Mucosa of stomach (tissue), 1 donor: ENCODE measurements at regions not wholly inside any gene's neighbourhood (a gene's known extent, or its start where the extent isn't known, plus 50 kb on each side); places are given as distances from the start of the nearest gene placed in this dataset.

Experiments used
- H3K27me3 ChIP-seq: one replicate; pipeline ENCODE4 v1.7.0; 2013; ENCODE audit warnings: mild to moderate bottlenecking, low read length; ENCODE audit not compliant: control insufficient read depth, insufficient read depth
- H3K36me3 ChIP-seq: one replicate; pipeline ENCODE4 v1.7.0; 2013; ENCODE audit warnings: low read length; ENCODE audit not compliant: control insufficient read depth, insufficient read depth
- H3K4me1 ChIP-seq: one replicate; pipeline ENCODE4 v1.7.0; 2013; ENCODE audit warnings: mild to moderate bottlenecking, low read length; ENCODE audit not compliant: control insufficient read depth, insufficient read depth
- H3K4me3 ChIP-seq: one replicate; pipeline ENCODE4 v1.7.0; 2013; ENCODE audit warnings: low read length
- H3K9ac ChIP-seq: one replicate; pipeline ENCODE4 v1.7.0; 2013; ENCODE audit warnings: mild to moderate bottlenecking, low read length, moderate library complexity
- H3K9me3 ChIP-seq: one replicate; pipeline ENCODE4 v1.7.0; 2013; ENCODE audit warnings: mild to moderate bottlenecking, low read length, moderate library complexity; ENCODE audit not compliant: control insufficient read depth
- donor health status: Pancreatic carcinoma.

DNA sequence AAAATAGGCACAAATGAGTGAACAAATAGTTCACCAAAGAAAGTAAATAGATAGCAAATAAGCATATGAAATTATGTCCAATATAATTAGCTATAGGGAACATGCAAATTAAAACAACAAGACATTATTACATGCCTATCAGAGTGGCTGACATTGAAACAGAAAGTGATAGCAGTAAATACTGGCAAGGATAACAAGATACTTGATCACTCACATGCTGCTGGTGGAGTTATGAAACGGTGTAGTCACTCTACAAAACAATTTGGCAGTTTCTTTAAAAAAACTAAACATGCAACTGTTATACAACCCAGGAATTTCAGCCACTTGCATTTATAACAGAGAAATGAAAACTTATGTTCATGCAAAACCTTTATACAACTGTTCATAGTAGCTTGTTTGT, 439.2 kb upstream of the ACVR2A start:
- Histone ChIP-seq H3K27me3 (no peaks in the 10 kb centered on the region), H3K4me1 (no peaks in the 10 kb centered on the region), H3K36me3 (no peaks in the 10 kb centered on the region), H3K9me3 (no peaks in the 10 kb centered on the region), H3K4me3 (no peak overlapping the region), H3K9ac (no peak overlapping the region)

DNA sequence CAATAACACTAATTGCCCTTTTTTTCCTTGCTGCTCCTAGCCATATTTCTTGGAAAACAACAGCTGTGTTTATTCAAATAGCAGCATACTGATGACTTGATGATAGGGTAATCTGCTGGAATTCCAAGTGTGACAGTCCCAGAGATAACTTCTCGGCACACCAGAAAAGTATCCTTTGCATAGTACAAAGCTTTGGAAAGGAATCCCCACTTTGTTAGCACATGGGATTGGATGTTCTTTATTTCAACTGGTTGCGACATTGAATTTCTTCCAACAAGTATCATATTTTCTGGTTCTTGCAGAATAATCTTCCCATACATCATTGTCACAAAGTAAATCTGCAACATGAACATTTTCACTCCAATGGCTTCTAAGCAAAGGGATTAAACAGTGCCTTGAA, 445.8 kb upstream of the ACVR2A start:
- no peak overlapping the region for H3K9ac ChIP-seq
- H3K4me1 ChIP-seq = no peaks in the 10 kb centered on the region
- H3K9me3 ChIP-seq = no peaks in the 10 kb centered on the region
- H3K27me3 ChIP-seq = no peaks in the 10 kb centered on the region
- no peaks in the 10 kb centered on the region for H3K36me3 ChIP-seq
- no peak overlapping the region for H3K4me3 ChIP-seq

DNA sequence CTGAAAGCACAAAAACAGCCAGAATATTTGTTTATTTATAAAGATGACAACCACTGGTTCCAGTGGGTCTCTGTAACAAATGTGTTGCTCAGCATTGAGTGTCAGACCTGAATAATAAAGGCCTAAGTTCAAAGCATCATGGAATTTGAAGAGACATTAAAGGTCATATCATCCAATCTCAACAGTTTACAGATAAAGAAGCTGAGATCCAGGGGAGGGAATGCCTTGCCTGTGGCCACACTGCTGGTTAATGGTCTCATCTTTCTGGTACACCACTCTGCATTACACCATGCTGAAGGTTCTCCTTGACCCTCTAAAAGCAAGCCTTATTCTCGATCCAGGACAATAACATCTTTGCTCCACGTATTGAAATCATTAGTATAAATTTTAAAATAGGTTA, 446.5 kb upstream of the ACVR2A start:
- H3K9ac ChIP-seq = no peak overlapping the region
- no peaks in the 10 kb centered on the region for H3K36me3 ChIP-seq
- H3K4me1 ChIP-seq = no peaks in the 10 kb centered on the region
- no peaks in the 10 kb centered on the region for H3K27me3 ChIP-seq
- no peaks in the 10 kb centered on the region for H3K9me3 ChIP-seq
- H3K4me3 ChIP-seq = no peak overlapping the region

DNA sequence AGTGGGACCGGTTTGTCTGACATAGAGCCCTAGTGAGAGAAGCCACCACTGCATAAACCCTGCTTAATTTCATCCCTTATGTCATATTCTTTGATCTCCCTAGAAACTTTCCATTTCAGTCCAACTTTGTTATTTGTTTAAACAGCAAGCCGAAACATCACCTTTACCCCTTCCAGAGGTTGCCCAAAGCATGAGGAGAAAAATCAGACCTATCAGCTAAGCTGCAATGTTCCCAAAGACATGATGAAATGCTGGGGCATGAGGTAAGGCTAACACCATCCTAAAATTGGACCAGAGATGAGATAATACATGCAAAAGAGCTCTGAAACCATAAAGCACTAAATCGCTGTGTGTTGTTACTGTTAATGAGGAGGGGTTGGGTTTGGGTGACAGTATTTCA, 447.9 kb upstream of the ACVR2A start:
- Histone ChIP-seq H3K4me1 (no peaks in the 10 kb centered on the region), H3K9me3 (no peaks in the 10 kb centered on the region), H3K9ac (no peak overlapping the region), H3K4me3 (no peak overlapping the region), H3K27me3 (no peaks in the 10 kb centered on the region), H3K36me3 (no peaks in the 10 kb centered on the region)

DNA sequence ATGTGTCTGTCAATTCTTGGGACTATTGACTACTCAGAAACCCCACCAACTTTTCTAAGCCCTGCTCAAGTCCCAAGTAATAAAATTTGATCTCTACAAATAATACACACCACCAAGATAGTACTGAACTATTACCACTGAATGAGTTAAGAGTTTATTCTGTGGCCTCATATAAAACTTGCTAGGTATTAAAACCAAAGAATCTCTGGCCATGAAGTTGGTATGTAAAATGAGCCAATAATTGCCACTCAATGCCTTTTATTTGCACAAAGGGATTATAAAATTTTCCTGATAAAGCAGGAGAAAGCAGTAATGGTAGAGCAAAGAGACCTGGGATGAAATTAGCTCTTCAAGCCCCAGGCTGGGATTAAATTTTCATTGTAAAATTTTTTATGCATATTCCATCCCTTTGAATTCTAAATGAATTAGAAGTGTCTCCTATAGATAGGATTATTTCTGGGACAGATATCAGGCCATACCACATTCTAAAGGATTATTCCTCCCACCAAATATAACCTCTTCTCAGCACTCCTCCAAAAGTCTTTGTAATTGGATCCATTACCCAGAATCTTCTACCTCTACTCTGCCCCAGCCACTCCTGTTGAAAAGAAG, 450.5 kb upstream of the ACVR2A start:
- H3K36me3 ChIP-seq = no peaks in the 10 kb centered on the region
- H3K4me3 ChIP-seq = no peak overlapping the region
- no peaks in the 10 kb centered on the region for H3K9me3 ChIP-seq
- no peaks in the 10 kb centered on the region for H3K27me3 ChIP-seq
- no peak overlapping the region for H3K9ac ChIP-seq
- no peaks in the 10 kb centered on the region for H3K4me1 ChIP-seq

DNA sequence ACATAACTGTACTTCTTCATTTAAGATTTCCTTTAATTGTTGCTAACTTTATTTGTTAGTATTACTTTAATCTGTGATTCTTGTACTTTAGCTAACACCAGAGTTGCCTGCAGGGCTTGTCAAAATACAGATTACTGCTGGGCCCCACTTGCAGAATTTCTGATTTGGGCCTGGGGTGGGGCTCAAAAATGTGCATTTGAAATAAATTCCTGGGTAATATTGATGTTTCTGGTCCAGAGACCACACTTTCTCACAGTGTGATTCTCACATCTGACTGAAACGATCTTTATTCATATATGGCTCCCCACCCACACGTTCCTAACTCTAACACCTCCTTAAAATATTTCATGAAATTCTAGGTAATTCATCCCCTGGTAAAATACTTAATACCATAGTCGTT, 452.6 kb upstream of the ACVR2A start:
- Histone ChIP-seq H3K4me3 (no peak overlapping the region), H3K27me3 (no peaks in the 10 kb centered on the region), H3K4me1 (no peaks in the 10 kb centered on the region), H3K36me3 (no peaks in the 10 kb centered on the region), H3K9ac (no peak overlapping the region), H3K9me3 (no peaks in the 10 kb centered on the region)

DNA sequence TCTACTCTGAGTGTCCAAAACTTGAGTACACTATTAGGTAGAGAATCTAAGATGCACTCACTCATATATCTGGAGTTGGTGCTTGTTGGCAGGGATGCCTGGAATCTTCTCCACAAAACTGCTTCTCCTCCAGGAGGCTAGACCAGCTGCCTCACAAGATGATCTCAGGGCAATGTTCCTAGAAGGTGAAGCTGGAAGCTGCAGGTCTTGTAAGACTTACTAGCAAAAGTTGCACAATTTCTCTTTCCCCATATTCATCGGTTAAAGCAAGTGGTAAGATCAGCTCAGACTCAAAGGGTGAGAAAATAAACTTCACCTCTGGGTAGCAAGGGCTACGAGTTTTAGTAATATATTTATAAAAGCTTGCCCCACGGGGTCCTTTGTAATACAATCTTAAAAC, 454.4 kb upstream of the ACVR2A start:
- no peak overlapping the region for H3K9ac ChIP-seq
- H3K36me3 ChIP-seq = no peaks in the 10 kb centered on the region
- H3K27me3 ChIP-seq = no peaks in the 10 kb centered on the region
- no peak overlapping the region for H3K4me3 ChIP-seq
- no peaks in the 10 kb centered on the region for H3K4me1 ChIP-seq
- no peaks in the 10 kb centered on the region for H3K9me3 ChIP-seq

DNA sequence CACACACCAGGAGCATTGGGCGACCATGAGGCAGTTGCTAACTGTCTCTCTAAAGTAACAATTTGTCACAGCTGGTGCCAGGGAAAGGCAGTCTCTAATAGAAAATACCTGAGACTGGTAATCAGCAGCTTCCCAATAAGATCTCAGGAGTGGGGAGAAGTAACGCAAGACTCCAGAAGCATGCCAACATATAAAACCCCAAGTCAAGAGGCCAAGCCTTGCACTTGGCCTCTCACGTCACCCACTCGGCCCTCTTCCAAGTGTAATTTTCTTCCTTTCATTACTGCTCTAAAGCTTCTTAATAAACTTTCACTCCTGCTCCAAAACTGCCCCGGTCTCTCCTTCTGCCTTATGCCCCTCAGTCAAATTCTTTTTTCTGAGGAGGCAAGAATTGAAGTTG, 455.6 kb upstream of the ACVR2A start:
- Histone ChIP-seq H3K36me3 (no peaks in the 10 kb centered on the region), H3K4me3 (no peak overlapping the region), H3K9me3 (no peaks in the 10 kb centered on the region)

DNA sequence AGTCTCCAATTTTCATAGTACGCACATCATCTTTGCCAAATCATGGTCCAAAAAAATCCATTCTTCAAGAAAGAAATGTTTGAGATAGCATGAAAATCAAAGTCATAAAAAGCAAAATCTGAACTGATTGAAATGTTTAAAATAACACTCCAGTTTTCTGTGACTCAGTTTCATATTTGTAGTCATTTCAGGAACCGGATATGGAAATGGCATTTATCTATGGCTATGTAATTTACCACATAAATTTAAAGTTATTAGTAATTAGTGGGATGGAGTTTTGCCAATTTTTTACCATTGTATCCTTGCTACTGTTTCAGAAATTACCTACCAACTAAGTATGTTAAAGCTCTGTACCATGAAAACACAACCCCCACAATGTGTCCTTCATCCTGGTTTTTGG, 456.6 kb upstream of the ACVR2A start:
- no peaks in the 10 kb centered on the region for H3K27me3 ChIP-seq
- no peak overlapping the region for H3K9ac ChIP-seq
- no peaks in the 10 kb centered on the region for H3K9me3 ChIP-seq
- no peak overlapping the region for H3K4me3 ChIP-seq
- H3K36me3 ChIP-seq = no peaks in the 10 kb centered on the region
- H3K4me1 ChIP-seq = no peaks in the 10 kb centered on the region

More for the DNA sequence above, 455.6 kb upstream of the ACVR2A start:
- Histone ChIP-seq H3K9ac (no peak overlapping the region), H3K27me3 (no peaks in the 10 kb centered on the region), H3K4me1 (no peaks in the 10 kb centered on the region)

DNA sequence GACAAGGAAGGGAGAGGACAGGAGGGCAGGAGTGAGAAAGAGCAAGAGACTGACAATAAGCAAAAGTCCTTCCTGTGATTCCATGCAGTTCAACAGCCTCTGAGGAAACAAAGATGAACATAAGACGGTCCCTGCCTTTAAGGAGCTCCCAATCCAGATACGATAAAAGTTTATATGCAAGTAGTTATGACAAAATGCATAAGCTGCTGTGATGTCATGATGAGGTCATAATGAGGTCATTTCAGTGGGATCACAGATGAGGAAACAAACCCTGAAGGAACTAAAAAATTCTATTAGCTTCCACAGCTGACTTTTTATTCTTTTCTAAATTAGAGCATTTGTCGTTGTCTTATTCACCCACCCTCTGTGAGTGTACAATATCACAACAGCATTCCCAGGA, 458.5 kb upstream of the ACVR2A start:
- Histone ChIP-seq H3K4me1 (no peaks in the 10 kb centered on the region), H3K4me3 (no peak overlapping the region), H3K9ac (no peak overlapping the region), H3K27me3 (no peaks in the 10 kb centered on the region), H3K9me3 (no peaks in the 10 kb centered on the region), H3K36me3 (no peaks in the 10 kb centered on the region)

DNA sequence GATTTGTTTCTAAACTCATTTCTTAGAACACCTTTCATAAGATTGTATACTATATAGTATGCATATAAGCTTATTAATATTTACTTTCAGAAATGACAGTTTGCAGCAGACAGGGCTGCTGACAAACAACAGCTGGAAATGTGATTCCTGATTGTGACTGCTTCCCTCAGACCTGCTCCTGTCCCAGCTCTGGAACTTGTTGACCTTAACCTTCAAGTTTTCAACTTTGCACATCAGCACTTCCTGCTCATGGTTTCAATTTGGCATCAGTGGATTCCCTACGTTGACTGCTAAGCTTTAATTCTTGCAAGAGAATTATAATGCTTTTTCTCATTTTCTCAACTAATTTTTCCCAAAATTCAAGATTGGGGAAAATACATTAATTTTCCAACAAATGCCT, 459.2 kb upstream of the ACVR2A start:
- Histone ChIP-seq H3K4me3 (no peak overlapping the region), H3K9ac (no peak overlapping the region), H3K4me1 (no peaks in the 10 kb centered on the region), H3K36me3 (no peaks in the 10 kb centered on the region), H3K27me3 (no peaks in the 10 kb centered on the region), H3K9me3 (no peaks in the 10 kb centered on the region)

DNA sequence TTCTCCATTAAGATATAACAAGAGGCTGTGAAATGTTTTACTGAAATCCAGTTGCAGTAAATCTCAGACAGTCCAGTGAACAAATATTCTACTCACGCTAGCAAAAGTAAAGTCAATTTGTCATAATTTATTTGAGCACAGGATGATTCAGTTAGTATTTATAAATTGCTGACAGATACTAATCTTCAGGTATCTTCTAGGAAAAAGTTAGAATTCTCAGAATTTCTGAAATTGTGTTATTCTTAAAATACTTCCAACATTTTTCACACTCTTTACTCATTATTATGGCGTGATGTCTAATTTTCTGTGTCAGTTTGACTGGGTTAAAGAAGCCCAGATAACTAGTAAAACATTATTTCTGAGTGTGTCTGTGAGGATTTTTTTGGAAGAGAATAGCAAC, 460.2 kb upstream of the ACVR2A start:
- Histone ChIP-seq H3K4me3 (no peak overlapping the region), H3K36me3 (no peaks in the 10 kb centered on the region), H3K9me3 (no peaks in the 10 kb centered on the region), H3K9ac (no peak overlapping the region), H3K4me1 (no peaks in the 10 kb centered on the region), H3K27me3 (no peaks in the 10 kb centered on the region)

DNA sequence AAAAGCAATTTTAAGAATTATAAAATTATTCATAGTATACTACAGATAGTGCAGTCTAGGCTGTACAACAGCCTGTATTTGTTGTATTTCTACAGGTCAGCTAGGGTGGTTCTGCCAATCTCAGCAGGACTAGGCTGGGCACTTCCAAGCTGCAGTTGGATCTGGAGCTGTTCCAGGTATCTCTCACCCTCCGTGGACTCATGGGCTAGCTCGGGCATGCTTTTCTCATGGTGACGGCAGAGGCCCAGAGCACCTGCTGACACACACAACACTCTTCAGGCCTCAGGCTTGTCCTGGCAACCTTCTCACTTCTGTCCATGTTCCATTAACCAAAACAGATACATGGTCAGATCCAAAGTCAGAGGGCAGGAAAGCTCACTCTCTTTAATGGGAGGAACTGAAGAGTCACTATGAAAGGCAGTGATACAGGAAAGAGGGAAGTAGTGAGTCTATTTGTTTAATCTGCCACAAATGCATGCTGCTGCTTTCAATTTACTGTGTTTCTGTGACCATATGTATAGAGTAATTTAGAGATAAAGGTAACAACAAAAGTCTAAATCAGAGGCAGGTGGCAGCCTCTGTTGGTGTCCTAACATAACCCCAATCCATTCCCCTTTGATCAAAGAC, 462.4 kb upstream of the ACVR2A start:
- Histone ChIP-seq H3K4me3 (no peak overlapping the region), H3K9ac (no peak overlapping the region), H3K9me3 (no peaks in the 10 kb centered on the region), H3K36me3 (no peaks in the 10 kb centered on the region), H3K27me3 (no peaks in the 10 kb centered on the region), H3K4me1 (no peaks in the 10 kb centered on the region)
